Heart left ventricle (tissue), 13 donors: ENCODE measurements at regions not wholly inside any gene's neighbourhood (a gene's known extent, or its start where the extent isn't known, plus 50 kb on each side); places are given as distances from the start of the nearest gene placed in this dataset.

Experiments used
- CTCF ChIP-seq, 12 donors: fragments of 200-600 bp; sonication (generic) in 4 of 12; IDR thresholded peaks; one replicate each; pipeline versions ENCODE4 v1.5.0 to v1.8.0; 2018 to 2022; ENCODE audit warnings: antibody characterized with exemption in 12 of 12, mild to moderate bottlenecking in 5 of 12
- POLR2A ChIP-seq, 2 donors: fragments of 450-650 bp; IDR thresholded peaks; one replicate each; pipeline ENCODE4 v1.6.1; 2017; ENCODE audit warnings: antibody characterized with exemption in 2 of 2, mild to moderate bottlenecking in 2 of 2, moderate library complexity in 2 of 2
- donor health status: ischemic (EF 13 %, LVEDD 7.1; RV severe dilation, severe dysfunction).
- donor health status: DM: no; HTN: yes; CAD: no.
- donor health status: DM: no; HTN: no; CAD: no.
- donor health status: ischemic (EF 25% LVEDD 6.9; RV normal size, moderate dysfunction).
- donor health status: ischemic (EF 25% LVEDD 5.7; RV mildly dilated, moderate dysfunction).
- donor health status: ischemic (EF 35%, LVEDD 5.7; RV mildly dilated, moderate dysfunction).
- donor health status: nonischemic (EF 11% LVEDD 7.7; RV severe dilation, severe dysfunction).
- donor health status: DM: yes; HTN: yes; CAD: no.
- donor health status: PGD.
- donor health status: ischemic (EF 29% LVEDD 5.4; RV normal size, mild dysfunction).
- donor health status: nonischemic (EF 23%, LVEDD 6.1; RV moderate dilation, normal function).

GRCh38 chr20:60268491-60268890 lies 310.3 kb downstream of the CDH26 start:
- no peak for TF ChIP-seq POLR2A (IDR thresholded peaks at IDR 0.05)
- TF ChIP-seq CTCF (IDR thresholded peaks at IDR 0.05) = no peak
